Stimulated activated CD4-positive, alpha-beta T cell treated with anti-CD3 and anti-CD28 coated beads, Interleukin-2, amount 100 ng/mL, for 24 hours (primary cell): ENCODE measurements at regions not wholly inside any gene's neighbourhood (a gene's known extent, or its start where the extent isn't known, plus 50 kb on each side); places are given as distances from the start of the nearest gene placed in this dataset.

Experiments used
- DNase-seq, 2 donors: peaks; one replicate each; pipeline ENCODE4 v3.0.0-alpha.2; 2020

GRCh38 chr4:54914781-54915180 lies 210.6 kb downstream of the KDR start:
- DNase-seq = no peak

DNA sequence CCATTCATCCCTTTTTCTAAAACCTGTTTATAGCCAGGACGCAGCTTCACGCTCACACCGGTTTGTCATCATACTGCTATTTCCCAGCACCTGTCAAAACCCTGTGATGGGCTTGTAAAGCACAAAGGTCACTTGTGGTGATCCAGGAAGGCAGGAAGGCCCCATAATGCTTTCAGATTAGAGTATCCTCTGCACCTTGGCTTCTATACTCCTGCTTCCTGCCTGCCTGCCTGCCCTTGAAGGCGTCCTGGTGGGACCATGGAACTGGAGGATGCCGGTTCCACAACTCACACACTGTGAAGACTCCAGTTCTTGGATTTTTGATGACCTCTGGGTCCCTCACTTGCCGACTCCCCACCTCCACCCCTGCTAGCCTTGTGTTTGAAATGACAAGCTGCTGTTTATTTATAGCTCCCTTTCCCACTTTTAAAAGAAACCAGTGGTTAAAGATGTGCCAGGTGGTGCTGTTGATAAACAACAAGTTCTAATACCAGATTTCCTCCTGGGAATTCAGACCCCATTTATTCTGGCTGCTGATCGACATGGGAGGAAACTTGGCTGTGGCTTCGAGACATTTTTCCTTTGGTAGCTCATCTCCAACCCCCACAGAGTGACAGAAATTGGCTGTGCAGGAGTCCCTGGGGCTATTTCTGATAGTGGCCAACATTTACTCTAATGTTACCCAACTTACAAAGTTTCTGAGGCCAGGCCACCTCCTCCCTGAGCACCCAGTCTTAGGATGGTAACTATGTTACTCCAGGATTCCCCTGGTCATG lies 211.5 kb downstream of the KDR start:
- no peak for DNase-seq

- DNase-seq = no peak
Observed at GRCh38 chr4:54912155-54912554, 213.2 kb downstream of the KDR start.

GRCh38 chr4:54909961-54910360 lies 215.4 kb downstream of the KDR start:
- DNase-seq = no peak

DNA sequence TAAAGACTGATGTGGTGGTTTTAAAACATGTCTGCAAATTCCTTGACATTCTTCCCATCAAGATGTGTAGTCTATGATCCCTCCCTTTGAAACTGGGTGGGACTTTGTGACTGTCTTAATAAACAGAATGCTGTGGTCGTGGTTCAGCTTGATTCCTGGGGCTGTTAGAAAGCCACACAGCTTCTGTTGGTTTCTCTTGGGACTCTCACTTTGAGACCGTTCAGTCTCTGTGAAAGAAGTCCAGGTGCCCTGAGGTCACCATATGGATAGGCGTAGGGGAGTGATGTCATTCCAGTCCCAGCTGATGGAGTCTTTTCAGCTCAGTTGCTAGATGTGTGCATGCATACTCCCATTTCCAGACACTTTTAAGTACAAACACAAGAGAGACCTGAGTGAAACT lies 216.6 kb downstream of the KDR start:
- DNase-seq = no peak

- no peak for DNase-seq
Observed at GRCh38 chr4:54904953-54905352, 220.4 kb downstream of the KDR start.

- no peak for DNase-seq
Observed at GRCh38 chr4:54902976-54903375, 222.4 kb downstream of the KDR start.

DNA sequence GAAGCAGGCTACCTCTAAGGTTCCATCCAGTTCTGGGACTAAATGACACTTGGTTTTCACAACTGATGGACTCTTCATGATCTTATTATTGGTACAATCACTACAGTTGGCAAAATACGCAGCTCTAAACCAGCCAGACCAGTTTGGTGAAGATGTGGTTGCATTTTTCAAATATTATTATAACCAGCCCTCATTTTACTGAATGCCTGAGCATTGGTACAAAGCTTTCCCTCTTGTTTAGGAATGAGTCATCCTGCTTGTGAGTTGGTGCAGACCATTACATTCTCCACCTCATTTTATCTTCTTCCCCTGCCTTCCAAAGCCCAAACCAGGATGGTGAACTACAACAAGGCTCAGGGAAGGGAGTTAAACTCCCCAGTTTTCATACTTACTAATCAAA lies 223.1 kb downstream of the KDR start:
- no peak for DNase-seq

DNA sequence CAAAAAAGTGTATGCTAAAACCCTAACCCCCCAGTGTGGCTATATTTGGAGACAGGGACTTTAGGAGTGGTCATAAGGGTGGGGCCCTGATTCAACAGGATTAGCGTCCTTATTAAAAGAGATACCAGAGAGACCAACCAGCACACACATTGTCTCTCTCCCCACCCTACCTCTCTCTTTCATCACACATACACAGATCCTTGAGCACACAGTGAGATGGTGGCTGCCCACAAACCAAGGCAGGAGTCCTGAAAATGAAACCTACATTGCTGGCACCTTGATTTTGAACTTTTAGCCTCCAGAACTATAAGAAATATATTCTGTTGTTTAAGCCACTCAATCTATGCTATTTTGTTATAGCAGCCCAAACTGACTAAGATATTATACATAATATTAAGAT lies 224.2 kb downstream of the KDR start:
- DNase-seq = no peak

DNA sequence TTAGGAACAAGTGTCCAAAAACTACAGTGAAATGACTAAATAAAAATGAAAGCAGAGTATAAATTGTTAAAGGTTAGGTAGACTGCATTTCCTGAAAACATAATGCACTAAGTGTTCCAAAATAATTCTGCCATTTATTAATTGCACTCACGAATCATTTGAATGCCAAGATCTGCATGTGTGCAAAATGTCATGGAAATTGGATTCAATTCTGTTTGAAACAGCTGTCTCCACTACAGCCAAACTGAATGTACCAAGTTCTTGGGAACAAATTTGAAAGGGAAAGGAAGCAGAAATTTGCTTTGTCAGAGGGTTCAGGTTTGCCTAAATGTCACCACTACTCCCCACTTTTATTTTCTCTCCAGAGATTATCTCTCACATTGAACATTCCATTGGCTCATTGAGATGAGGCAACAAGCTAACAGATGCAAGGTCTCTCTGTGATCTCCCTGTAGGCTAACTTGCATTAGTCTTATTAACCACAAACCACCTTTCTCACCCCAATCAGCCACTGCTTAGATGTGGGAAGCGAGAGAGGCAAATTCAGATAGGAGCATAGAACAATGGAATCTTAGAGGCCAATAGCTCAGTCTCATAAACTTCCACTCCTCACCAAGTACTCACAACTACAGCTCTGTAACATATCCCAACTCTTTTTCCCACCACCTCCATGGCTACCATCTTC lies 226.6 kb downstream of the KDR start:
- no peak for DNase-seq

DNA sequence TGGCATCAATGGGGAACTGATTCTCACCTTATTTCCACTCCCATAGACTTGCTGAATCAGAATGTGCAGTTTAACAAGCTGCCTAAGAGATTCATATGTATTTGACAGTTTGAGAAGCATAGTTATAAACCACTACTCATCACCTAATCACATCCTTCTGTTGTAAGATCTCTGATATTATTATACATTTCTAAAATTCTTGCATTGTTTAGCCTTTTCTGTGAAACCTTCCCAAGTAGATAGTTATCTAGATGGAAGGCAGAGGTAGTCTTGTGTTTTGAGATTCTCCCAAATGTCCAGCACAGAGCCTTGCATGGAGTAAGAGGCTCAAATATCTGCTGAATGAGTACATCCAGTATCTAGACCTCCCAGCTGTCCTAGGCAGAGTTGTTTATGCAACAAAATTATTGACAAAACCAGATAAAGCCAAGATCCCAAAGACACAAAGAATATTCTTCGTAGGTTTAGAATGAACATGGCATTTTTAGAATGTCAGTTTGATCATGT lies 227.3 kb downstream of the KDR start:
- DNase-seq = no peak

GRCh38 chr4:54897590-54897989 lies 227.8 kb downstream of the KDR start:
- DNase-seq = no peak

GRCh38 chr4:54882616-54883015 lies 224.9 kb downstream of the KIT start:
- no peak for DNase-seq

DNA sequence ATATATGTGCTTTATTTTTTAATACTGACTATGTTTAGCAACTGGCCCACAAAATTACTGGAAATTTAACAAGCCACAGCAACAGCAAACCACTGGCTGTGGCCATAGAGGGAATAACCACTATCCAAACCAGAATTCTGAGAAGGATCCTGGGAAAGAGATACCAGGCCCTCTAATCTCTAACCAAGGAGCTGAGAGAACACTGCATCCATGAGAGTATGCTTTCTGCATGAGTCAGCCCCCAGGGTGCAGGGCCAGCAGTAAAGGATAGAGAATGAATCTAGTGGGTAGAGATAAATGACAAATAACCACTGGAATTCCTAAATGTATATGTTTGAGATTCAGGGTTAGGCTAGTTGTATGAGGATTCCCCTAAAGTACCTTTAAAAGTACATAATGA lies 221.8 kb downstream of the KIT start:
- DNase-seq = no peak

DNA sequence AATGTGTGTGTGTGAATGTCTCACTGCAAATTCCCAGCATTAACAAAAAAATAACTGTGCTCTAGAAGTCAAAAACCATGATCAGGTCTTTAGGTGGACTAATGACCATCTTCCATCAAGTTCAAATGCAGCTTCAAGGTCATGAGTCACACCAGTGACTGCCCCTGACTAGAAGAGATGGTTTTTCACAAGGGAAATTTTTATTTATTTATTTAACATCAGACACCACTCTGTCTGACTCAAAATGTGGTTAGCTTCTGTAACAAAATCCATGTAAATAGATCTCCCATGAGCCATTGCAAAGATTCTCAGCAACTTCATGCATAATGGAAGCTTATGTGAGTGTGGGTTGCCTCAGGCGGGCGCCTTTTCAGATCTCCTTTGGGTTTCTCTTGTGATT lies 219.2 kb downstream of the KIT start:
- no peak for DNase-seq

DNA sequence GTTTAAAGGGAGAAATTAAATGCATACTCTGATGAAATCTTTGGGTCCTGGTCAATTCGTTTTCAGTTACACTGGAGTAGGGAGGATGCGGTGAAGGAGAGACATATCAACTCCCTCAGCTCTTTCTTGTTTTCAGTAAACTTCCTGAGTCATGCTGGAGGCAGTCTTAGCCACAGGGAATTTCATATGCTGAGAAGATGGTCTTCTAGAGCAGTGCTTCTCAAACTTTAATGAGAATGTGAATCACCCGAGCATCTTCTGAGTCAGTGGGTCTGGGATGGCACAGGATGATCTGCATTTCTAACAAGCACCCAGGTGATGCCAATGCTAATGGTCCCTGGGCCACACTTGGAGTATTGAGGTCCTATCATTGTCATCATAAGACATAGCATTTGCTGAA lies 214.5 kb downstream of the KIT start:
- DNase-seq = no peak

- no peak for DNase-seq
Observed at GRCh38 chr4:54863571-54864255, 206.0 kb downstream of the KIT start.

GRCh38 chr4:54861201-54861600 lies 203.4 kb downstream of the KIT start:
- no peak for DNase-seq

- DNase-seq = no peak
Observed at GRCh38 chr4:54855191-54855854, 197.6 kb downstream of the KIT start.

DNA sequence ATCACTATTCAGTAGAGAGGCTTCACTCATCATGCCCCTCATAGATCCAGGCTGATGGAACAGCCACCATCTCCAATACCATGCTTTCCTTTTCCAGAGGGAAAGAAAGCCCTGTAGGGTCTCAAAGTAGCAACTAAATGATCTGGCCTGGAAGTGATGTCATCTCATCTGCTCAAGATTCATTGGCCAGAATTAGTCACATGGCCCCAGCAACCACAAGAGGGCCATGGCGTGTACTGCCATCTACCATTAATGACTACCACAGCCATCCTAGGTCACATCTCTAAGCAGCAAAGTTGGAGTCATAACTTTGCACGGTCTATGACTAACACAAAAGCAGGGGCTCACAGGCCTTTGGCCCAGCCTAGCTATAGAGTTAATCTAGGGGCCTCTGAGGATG lies 194.8 kb downstream of the KIT start:
- no peak for DNase-seq

DNA sequence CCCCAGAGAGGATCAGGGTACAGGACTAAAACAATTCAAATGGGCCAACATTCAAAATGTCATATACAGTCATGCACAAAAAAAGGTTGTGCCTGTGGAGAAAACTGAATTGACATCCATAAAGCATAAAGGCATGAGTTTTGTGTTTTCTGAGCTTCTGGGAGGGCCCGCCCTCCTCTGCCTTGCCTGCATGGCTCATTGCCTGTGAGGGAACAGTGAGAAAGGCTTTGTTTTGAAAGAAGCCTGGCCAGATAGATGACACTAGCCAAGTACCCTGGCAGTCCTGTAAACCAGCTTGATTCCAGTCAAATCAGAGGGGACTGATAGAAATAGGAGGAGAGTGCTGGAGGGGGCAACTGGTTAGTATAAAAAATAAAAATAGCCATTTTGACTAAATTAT lies 194.3 kb downstream of the KIT start:
- DNase-seq = no peak

DNA sequence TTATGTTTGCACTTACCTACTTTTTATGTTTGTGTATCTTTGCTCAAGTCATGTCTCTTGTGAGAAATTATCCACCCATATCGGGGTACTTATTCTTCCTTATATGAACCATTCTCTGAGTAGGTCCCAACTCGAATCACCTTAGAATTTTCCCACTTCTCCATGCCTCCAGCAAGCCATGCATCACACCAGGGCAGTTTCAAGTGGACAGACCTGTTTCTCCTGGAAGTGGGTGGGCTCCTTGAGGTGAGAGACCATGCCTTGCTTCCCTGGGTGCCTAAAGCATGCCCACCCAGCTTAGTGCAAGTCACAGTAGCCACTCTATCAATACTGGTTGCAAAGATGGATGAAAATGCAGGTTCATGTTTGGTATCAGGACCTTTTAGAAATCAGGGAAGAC lies 187.2 kb downstream of the KIT start:
- DNase-seq = no peak

- DNase-seq = no peak
Observed at GRCh38 chr4:54843946-54844345, 186.2 kb downstream of the KIT start.
